Gastrocnemius medialis (tissue), 4 donors: ENCODE measurements at regions not wholly inside any gene's neighbourhood (a gene's known extent, or its start where the extent isn't known, plus 50 kb on each side); places are given as distances from the start of the nearest gene placed in this dataset.

Experiments
- ATAC-seq, 2 donors: fragments of 150-250 bp; one replicate each; pipeline ENCODE4 v1.9.1; 2016
- DNase-seq, 2 donors: peaks; one replicate each; pipeline ENCODE4 v3.0.0-alpha.2; 2019
- H3K27ac ChIP-seq, 4 donors: fragments of 200-600 bp; sonication (generic); 1 replicate in 1 of 4; 2 replicates in 3 of 4; pipeline ENCODE4 v1.5.1; 2016 to 2018; ENCODE audit warnings: mild to moderate bottlenecking in 2 of 4, moderate library complexity in 1 of 4
- H3K27me3 ChIP-seq, 3 donors: fragments of 200-600 bp; sonication (generic) in 2 of 3; 1 replicate in 1 of 3; 2 replicates in 2 of 3; pipeline versions ENCODE4 v1.5.1 to v1.6.0; 2016 to 2019; ENCODE audit warnings: mild to moderate bottlenecking in 1 of 3, moderate library complexity in 1 of 3
- H3K36me3 ChIP-seq, 2 donors: fragments of 200-600 bp; sonication (generic) in 1 of 2; one replicate each; pipeline ENCODE4 v1.5.1; 2017 to 2018
- H3K4me1 ChIP-seq, 2 donors: fragments of 200-600 bp; sonication (generic) in 1 of 2; one replicate each; pipeline ENCODE4 v1.5.1; 2016 to 2017; ENCODE audit warnings: mild to moderate bottlenecking in 2 of 2
- H3K4me3 ChIP-seq, 4 donors: fragments of 200-600 bp; sonication (generic) in 3 of 4; 1 replicate in 1 of 4; 2 replicates in 3 of 4; pipeline ENCODE4 v1.5.1; 2016 to 2019; ENCODE audit warnings: mild to moderate bottlenecking in 2 of 4
- H3K9me3 ChIP-seq, 3 donors: fragments of 200-600 bp; sonication (generic) in 2 of 3; 1 replicate in 1 of 3; 2 replicates in 2 of 3; pipeline ENCODE4 v1.5.1; 2016 to 2019
- CTCF ChIP-seq, 5 experiments: fragments of 450-650 bp in 3 of 5; fragments of 200-600 bp in 2 of 5; sonication (generic) in 2 of 5; IDR thresholded peaks in 4 of 5; conservative IDR thresholded peaks in 1 of 5; 1 replicate in 4 of 5; 2 replicates in 1 of 5; pipeline ENCODE4 v1.5.1; 2016 to 2019; ENCODE audit warnings: antibody characterized with exemption in 5 of 5, mild to moderate bottlenecking in 3 of 5, moderate library complexity in 3 of 5
- POLR2A ChIP-seq, 2 donors: fragments of 450-650 bp; IDR thresholded peaks; one replicate each; pipeline ENCODE4 v1.6.1; 2017; ENCODE audit warnings: antibody characterized with exemption in 2 of 2, mild to moderate bottlenecking in 2 of 2, moderate library complexity in 2 of 2
- in situ Hi-C, 4 donors: fragments of 200-750 bp; cut with MboI; loops; one replicate each; pipeline versions ENCODE4 v1.15.0 to v1.8.0; 2017; ENCODE audit warnings: low sequenced_read_pairs in 4 of 4
- intact Hi-C: fragments of 100-400 bp; cut with DNase I; formaldehyde crosslinking; loops from one replicate; pipeline ENCODE4 v1.15.1; 2023; ENCODE audit warnings: low total_unique reads

DNA sequence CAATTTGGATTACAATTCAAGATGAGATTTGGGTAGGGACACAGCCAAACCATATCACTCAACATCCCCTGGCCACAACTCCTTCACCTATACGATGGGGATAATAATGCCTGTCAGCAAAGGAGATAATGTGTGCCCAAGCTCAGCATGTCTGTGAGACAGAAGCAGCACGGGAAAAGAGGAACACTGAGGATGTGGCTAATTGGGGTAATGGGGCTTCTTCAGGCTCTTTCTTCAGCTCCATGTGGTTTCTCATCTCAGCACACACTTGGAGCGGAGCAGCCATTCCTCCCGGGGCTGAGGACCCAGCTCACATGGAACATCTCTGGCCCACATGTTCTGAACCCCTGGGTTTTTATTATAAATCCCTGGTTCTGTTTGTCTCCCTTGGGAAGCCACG is 136.0 kb upstream of the NAMPT start:
- TF ChIP-seq POLR2A (IDR thresholded peaks at IDR 0.05), result no peak
- no peak for TF ChIP-seq CTCF (IDR thresholded peaks at IDR 0.05 in 4 of 5, conservative IDR thresholded peaks at IDR 0.05 in 1 of 5)
- H3K27me3 ChIP-seq, result no peaks in the 10 kb centered on the region
- DNase-seq (no peak), ATAC-seq (no peak)
- in situ Hi-C loops, result no loop called here
- no peaks in the 10 kb centered on the region for H3K36me3 ChIP-seq
- peak overlapping the region; percentile 32 to 64 (median 58) for H3K27ac ChIP-seq
- intact Hi-C loops, result loop anchor here (5.0 kb wide), 1 partner anchor 243 kb away; no protein-coding TSS in a partner anchor
- H3K4me3 ChIP-seq, result no peak overlapping the region
- H3K9me3 ChIP-seq, result no peaks in the 10 kb centered on the region
- peaks cover 22 to 25% of the 10 kb centered on the region in 2 donors for H3K4me1 ChIP-seq

DNA sequence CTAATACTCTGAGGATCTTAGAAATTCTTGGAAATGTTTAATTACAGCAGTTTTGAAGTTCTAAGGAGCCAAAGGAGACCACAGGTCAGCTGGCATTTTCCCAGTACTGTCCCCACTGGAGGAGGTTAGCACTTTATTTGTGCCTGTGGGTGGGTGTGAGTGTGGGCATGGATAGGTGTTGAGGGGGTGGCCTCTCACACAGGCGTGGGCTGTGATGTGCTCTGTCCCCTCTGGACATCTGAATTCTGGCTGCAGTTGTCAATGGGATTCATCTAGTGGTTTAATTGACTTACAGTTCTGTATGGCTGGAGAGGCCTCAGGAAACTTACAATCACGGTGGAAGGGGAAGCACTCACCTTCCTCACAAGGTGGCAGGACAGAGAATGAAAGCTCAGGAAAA is 135.4 kb upstream of the NAMPT start:
- in situ Hi-C loops, result no loop called here
- DNase-seq, result no peak
- H3K27ac ChIP-seq, result no peak overlapping the region
- no peaks in the 10 kb centered on the region for H3K36me3 ChIP-seq
- no peak for ATAC-seq
- no peak overlapping the region for H3K4me3 ChIP-seq
- H3K27me3 ChIP-seq, result no peaks in the 10 kb centered on the region
- no peaks in the 10 kb centered on the region for H3K9me3 ChIP-seq
- TF ChIP-seq CTCF (IDR thresholded peaks at IDR 0.05 in 4 of 5, conservative IDR thresholded peaks at IDR 0.05 in 1 of 5) (no peak), POLR2A (IDR thresholded peaks at IDR 0.05) (no peak)
- intact Hi-C loops, result loop anchor here (5.0 kb wide), 1 partner anchor 243 kb away; no protein-coding TSS in a partner anchor
- peaks cover 17 to 19% of the 10 kb centered on the region in 2 donors for H3K4me1 ChIP-seq

DNA sequence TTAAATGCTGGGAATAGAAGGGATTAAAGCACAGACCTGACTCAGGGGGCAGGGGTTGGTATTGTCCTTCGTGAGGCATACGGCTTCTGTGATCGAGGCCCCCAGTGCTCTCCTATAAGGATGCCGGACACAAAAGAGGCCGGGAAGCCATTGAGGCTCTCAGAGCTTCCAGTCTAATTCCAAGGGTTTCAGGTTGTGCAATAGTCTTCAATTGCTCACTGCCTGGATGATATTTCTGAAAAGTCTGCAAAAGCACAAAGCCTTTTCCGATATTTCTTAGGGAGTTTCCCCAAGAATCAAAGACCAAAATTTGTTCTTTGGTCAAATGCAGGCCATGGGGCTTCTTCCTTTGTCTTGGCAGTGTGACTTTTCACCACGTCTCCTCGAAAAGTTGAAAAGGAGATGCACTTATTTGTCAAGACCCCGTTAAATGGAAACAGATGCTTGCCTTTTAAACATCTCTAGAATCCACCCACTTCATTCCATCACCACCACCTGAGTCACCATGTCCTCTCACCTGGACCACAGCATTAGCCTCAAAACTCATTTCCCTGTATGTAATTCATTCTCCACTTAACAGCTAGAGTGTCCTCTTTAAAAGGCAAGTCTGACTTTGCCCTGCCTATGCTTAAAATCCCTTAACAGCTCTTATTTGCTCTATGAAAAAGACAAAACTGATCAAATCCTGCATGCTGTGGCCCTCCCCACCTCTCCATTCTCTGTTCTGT is 134.8 kb upstream of the NAMPT start:
- DNase-seq, result no peak
- Histone ChIP-seq H3K4me3 (no peak overlapping the region), H3K36me3 (no peaks in the 10 kb centered on the region), H3K9me3 (no peaks in the 10 kb centered on the region), H3K4me1 (peaks cover 12 to 13% of the 10 kb centered on the region in 2 donors), H3K27me3 (no peaks in the 10 kb centered on the region), H3K27ac (no peak overlapping the region)
- ATAC-seq, result no peak
- in situ Hi-C loops (no loop called here), intact Hi-C loops (loop anchor here (5.0 kb wide), 1 partner anchor 242 kb away; no protein-coding TSS in a partner anchor)
- no peak for TF ChIP-seq CTCF (IDR thresholded peaks at IDR 0.05 in 4 of 5, conservative IDR thresholded peaks at IDR 0.05 in 1 of 5)
- TF ChIP-seq POLR2A (IDR thresholded peaks at IDR 0.05), result no peak

DNA sequence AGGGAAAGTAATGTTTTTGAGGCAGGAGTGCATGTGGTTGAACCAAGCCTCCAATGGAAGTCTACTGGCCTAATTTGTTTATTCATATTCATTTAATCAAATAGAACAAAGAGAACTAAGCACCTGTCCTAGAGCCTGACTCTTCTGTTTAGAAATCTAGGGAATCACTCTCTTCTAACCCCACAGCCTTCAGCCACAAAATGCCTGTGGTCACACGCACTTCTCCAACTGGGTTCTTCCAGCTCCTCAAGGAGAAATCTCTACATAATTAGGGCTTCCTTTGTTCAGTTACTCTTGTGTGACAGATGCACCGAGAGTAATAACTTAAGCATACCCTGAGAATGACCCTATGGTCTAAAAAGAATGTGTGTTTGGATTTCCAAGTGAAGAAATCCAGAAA is 133.7 kb upstream of the NAMPT start:
- DNase-seq (no peak), ATAC-seq (no peak)
- in situ Hi-C loops (no loop called here), intact Hi-C loops (no loop called here)
- peaks cover 6 to 12% of the 10 kb centered on the region in 2 donors for H3K4me1 ChIP-seq
- H3K27ac ChIP-seq, result no peak overlapping the region
- no peak overlapping the region for H3K4me3 ChIP-seq
- TF ChIP-seq CTCF (IDR thresholded peaks at IDR 0.05 in 4 of 5, conservative IDR thresholded peaks at IDR 0.05 in 1 of 5) (no peak), POLR2A (IDR thresholded peaks at IDR 0.05) (no peak)
- no peaks in the 10 kb centered on the region for H3K9me3 ChIP-seq
- no peaks in the 10 kb centered on the region for H3K36me3 ChIP-seq
- no peaks in the 10 kb centered on the region for H3K27me3 ChIP-seq
